Lower leg skin (tissue), 3 donors: ENCODE measurements at regions not wholly inside any gene's neighbourhood (a gene's known extent, or its start where the extent isn't known, plus 50 kb on each side); places are given as distances from the start of the nearest gene placed in this dataset.

Experiments
- POLR2A ChIP-seq, 2 donors: fragments of 450-650 bp; IDR thresholded peaks; one replicate each; pipeline ENCODE4 v1.6.1; 2016 to 2017; ENCODE audit warnings: antibody characterized with exemption in 2 of 2, mild to moderate bottlenecking in 1 of 2, moderate library complexity in 1 of 2
- TF ChIP-seq, protein P1 (sequence below), 3 donors: fragments of 450-650 bp; IDR thresholded peaks; one replicate each; pipeline ENCODE4 v1.5.1; 2016; ENCODE audit warnings: antibody characterized with exemption in 3 of 3, mild to moderate bottlenecking in 3 of 3, moderate library complexity in 2 of 3

DNA sequence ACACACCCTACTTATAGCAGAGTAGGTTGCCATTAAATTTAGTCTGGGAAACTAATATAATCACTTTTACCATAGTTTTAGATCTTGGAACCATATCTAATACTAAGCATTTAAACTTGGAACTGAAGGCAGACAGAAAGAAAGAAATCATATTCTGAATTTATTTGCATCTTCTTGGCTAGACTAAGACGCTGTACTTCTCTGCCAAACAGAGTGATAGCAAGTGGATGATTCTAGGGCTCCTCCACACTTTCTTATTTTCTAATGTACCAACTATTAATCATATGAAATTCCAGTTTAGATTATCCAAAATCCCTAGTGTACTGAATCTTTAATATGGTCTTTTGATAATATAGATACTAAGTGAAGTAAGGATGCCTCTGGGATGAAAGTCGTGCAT, 277.0 kb downstream of the CENPW start:
- TF ChIP-seq POLR2A (IDR thresholded peaks at IDR 0.05): no peak
- TF ChIP-seq, protein P1, sequence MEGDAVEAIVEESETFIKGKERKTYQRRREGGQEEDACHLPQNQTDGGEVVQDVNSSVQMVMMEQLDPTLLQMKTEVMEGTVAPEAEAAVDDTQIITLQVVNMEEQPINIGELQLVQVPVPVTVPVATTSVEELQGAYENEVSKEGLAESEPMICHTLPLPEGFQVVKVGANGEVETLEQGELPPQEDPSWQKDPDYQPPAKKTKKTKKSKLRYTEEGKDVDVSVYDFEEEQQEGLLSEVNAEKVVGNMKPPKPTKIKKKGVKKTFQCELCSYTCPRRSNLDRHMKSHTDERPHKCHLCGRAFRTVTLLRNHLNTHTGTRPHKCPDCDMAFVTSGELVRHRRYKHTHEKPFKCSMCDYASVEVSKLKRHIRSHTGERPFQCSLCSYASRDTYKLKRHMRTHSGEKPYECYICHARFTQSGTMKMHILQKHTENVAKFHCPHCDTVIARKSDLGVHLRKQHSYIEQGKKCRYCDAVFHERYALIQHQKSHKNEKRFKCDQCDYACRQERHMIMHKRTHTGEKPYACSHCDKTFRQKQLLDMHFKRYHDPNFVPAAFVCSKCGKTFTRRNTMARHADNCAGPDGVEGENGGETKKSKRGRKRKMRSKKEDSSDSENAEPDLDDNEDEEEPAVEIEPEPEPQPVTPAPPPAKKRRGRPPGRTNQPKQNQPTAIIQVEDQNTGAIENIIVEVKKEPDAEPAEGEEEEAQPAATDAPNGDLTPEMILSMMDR (IDR thresholded peaks at IDR 0.05): no peak
